Cardiac fibroblast (primary cell): ENCODE measurements at regions not wholly inside any gene's neighbourhood (a gene's known extent, or its start where the extent isn't known, plus 50 kb on each side); places are given as distances from the start of the nearest gene placed in this dataset.
"Not testable (repeated sequence)": the region's sequence is repeated elsewhere in the genome, so short reads cannot be mapped to it uniquely, and the experiment has no call there.

ENCODE experiments used
- DNase-seq, 2 donors: peaks; one replicate each; pipeline versions ENCODE4 v3.0.0 to v3.0.0-alpha.2; 2010; ENCODE audit warnings: low read depth in 2 of 2
- H3K4me3 ChIP-seq, 2 donors: replicated peaks in 1 of 2; 1 replicate in 1 of 2; 2 replicates in 1 of 2; pipeline ENCODE4 v1.5.1; 2011; ENCODE audit warnings: low read depth in 2 of 2, low read length in 2 of 2, mild to moderate bottlenecking in 2 of 2, moderate library complexity in 1 of 2
- CTCF ChIP-seq: IDR thresholded peaks from one replicate; pipeline ENCODE4 v1.5.1; 2011; ENCODE audit warnings: low read depth, mild to moderate bottlenecking, low read length, inconsistent platforms

GRCh38 chr14:54010981-54011380 lies 54.4 kb upstream of the BMP4 start:
- DNase-seq, result no peak
- H3K4me3 ChIP-seq, result no peak overlapping the region
- TF ChIP-seq CTCF, result no peak

DNA sequence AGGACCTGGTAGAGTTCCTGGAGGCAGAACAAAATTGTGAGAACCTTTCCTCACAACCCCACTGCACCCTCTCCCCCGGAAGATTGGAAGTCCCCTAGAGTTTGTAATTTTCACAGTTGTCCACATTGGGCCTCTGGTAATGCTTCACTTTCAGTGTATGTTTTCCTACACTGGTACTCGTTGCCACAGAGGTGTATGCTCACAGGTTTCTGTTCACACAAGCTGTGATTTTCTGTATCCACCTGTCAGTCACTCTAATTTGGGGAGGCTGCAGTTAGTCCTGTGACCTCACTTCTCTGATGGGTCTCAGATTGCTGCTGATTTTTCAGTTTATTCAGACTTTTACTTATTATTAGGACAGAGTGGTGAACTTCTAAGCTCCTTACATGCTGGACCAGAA lies 66.4 kb upstream of the BMP4 start:
- DNase-seq, result no peak
- no peak for TF ChIP-seq CTCF
- H3K4me3 ChIP-seq, result no peak overlapping the region

GRCh38 chr14:54025661-54026060 lies 69.0 kb upstream of the BMP4 start:
- H3K4me3 ChIP-seq, result no peak overlapping the region
- TF ChIP-seq CTCF, result peak; percentile 60
- peak; percentile 58 to 62 for DNase-seq

DNA sequence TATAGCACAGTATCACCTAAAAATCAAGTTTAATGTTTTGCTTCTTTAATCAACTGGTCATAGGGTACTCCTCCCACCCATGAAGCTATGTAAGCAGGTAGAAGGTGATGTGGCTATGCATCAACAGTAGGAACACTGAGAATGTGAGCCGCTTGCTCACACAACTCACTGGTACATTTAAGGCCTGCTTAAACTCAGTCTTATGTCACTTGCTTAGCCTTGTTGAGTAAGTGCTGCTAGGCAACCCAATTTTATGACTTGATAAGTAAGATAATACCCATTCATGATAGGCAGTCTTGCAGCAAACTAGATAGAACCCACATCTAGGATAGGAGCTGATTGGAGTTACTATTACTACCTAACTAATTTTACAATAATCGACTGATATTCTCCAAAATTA lies 70.0 kb upstream of the BMP4 start:
- TF ChIP-seq CTCF, result no peak
- H3K4me3 ChIP-seq, result no peak overlapping the region
- no peak for DNase-seq

GRCh38 chr14:54030996-54031395 lies 74.4 kb upstream of the BMP4 start:
- H3K4me3 ChIP-seq, DNase-seq: not testable (repeated sequence)

DNA sequence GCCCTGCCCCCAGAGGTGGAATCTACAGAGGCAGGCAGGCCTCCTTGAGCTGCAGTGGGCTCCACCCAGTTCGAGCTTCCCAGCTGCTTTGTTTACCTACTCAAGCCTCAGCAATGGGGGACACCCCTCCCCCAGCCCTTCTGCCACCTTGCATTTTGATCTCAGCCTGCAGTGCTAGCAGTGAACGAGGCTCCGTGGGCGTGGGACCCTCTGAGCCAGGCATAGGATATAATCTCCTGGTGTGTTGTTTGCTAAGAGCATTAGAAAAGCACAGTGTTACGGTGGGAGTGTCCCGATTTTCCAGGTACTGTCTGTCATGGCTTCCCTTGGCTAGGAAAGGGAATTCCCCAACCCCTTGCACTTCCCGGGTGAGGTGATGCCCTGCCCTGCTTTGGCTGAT lies 76.7 kb upstream of the BMP4 start:
- not testable (repeated sequence) for H3K4me3 ChIP-seq, DNase-seq

DNA sequence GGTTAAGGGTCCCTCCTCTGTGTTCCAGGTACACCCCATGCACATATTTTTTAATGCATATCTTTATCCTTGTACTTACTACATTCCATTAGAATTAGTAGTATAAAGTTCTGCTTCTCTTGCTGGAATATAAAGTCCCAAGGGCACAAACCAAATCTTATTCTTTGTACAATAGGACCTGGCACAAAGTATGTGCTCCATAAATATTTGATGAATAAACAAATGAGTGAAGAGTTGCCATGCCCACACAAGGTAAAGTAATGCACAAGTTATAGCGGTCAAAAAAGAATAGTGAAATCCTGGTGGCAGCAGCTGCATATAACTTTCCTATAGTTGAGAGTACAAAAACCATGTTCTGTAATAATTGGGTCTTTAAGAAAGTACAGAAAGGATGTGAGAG lies 82.1 kb upstream of the BMP4 start:
- no peak overlapping the region for H3K4me3 ChIP-seq
- DNase-seq, result no peak
- TF ChIP-seq CTCF, result no peak

GRCh38 chr14:54039311-54039710 lies 82.7 kb upstream of the BMP4 start:
- TF ChIP-seq CTCF, result no peak
- no peak for DNase-seq
- no peak overlapping the region for H3K4me3 ChIP-seq
